HT-29 (cell line): ENCODE measurements at regions not wholly inside any gene's neighbourhood (a gene's known extent, or its start where the extent isn't known, plus 50 kb on each side); places are given as distances from the start of the nearest gene placed in this dataset.
"Not testable (repeated sequence)": the region's sequence is repeated elsewhere in the genome, so short reads cannot be mapped to it uniquely, and the experiment has no call there.

ENCODE experiments used
- DNase-seq: peaks from one replicate; pipeline ENCODE4 v3.0.0-alpha.2; 2015; ENCODE audit warnings: low spot score

GRCh38 chr10:8338177-8338766 lies 283.8 kb downstream of the GATA3 start:
- no peak for DNase-seq

- no peak for DNase-seq
These were observed 290.3 kb downstream of the GATA3 start for GRCh38 chr10:8344756-8345155.

GRCh38 chr10:8346861-8347260 lies 292.4 kb downstream of the GATA3 start:
- DNase-seq = peak; percentile 65

GRCh38 chr10:8347614-8348013 lies 293.1 kb downstream of the GATA3 start:
- not testable (repeated sequence) for DNase-seq

- no peak for DNase-seq
These were observed 295.2 kb downstream of the GATA3 start for GRCh38 chr10:8349610-8350249.

GRCh38 chr10:8350250-8350967 lies 295.9 kb downstream of the GATA3 start:
- no peak for DNase-seq

GRCh38 chr10:8352171-8353075 lies 297.9 kb downstream of the GATA3 start:
- no peak for DNase-seq

- DNase-seq = no peak
These were observed 301.8 kb downstream of the GATA3 start for GRCh38 chr10:8356283-8356682.

GRCh38 chr10:8359467-8359866 lies 305.0 kb downstream of the GATA3 start:
- no peak for DNase-seq

- no peak for DNase-seq
These were observed 305.9 kb downstream of the GATA3 start for GRCh38 chr10:8360365-8360764.

- DNase-seq = no peak
These were observed 306.5 kb downstream of the GATA3 start for GRCh38 chr10:8360814-8361509.

- DNase-seq = no peak
These were observed 307.0 kb downstream of the GATA3 start for GRCh38 chr10:8361510-8361844.

GRCh38 chr10:8365935-8366911 lies 311.7 kb downstream of the GATA3 start:
- peak; percentile 95 for DNase-seq

GRCh38 chr10:8367672-8368411 lies 313.4 kb downstream of the GATA3 start:
- DNase-seq = not testable (repeated sequence)

GRCh38 chr10:8369666-8370065 lies 315.2 kb downstream of the GATA3 start:
- DNase-seq = no peak

- no peak for DNase-seq
These were observed 319.8 kb downstream of the GATA3 start for GRCh38 chr10:8374334-8374733.

GRCh38 chr10:8375137-8375536 lies 320.6 kb downstream of the GATA3 start:
- no peak for DNase-seq

- no peak for DNase-seq
These were observed 323.9 kb downstream of the GATA3 start for GRCh38 chr10:8378198-8378983.
